Mucosa of descending colon (tissue), 3 donors: ENCODE measurements at regions not wholly inside any gene's neighbourhood (a gene's known extent, or its start where the extent isn't known, plus 50 kb on each side); places are given as distances from the start of the nearest gene placed in this dataset.
A peak's percentile ranks its signal among the peaks of the same experiment; 100 is the strongest.

ENCODE experiments used
- ATAC-seq: fragments of 200-7000 bp; cut with Tn5 transposase; one replicate; pipeline ENCODE4 v1.9.1; 2020; ENCODE audit warnings: mild to moderate bottlenecking, moderate library complexity
- DNase-seq, 3 donors: peaks; one replicate each; pipeline ENCODE4 v3.0.0-alpha.2; 2020
- H3K36me3 ChIP-seq: fragments of 200-600 bp; one replicate; pipeline ENCODE4 v1.8.0; 2021; ENCODE audit warnings: low read depth, mild to moderate bottlenecking
- H3K4me1 ChIP-seq: fragments of 200-600 bp; one replicate; pipeline ENCODE4 v1.8.0; 2021; ENCODE audit warnings: low read depth, mild to moderate bottlenecking
- H3K4me3 ChIP-seq: fragments of 200-600 bp; one replicate; pipeline ENCODE4 v1.8.0; 2021; ENCODE audit warnings: mild to moderate bottlenecking
- H3K9me3 ChIP-seq: fragments of 200-600 bp; one replicate; pipeline ENCODE4 v1.8.0; 2021; ENCODE audit warnings: mild to moderate bottlenecking
- intact Hi-C, 2 donors: fragments of 100-400 bp; cut with DNase I in 1 of 2; cut with micrococcal nuclease in 1 of 2; formaldehyde crosslinking; loops; one replicate each; pipeline versions ENCODE4 v1.11.0 to v1.11.1; 2022; cut with DNase I, micrococcal nuclease
- TF ChIP-seq, protein P1 (sequence below): fragments of 200-600 bp; IDR thresholded peaks from one replicate; pipeline ENCODE4 v1.8.0; 2022; ENCODE audit warnings: antibody characterized with exemption, mild to moderate bottlenecking
- donor health status: DM: no; HTN: no; CAD: no; lungs with moderate emphysema.
- donor health status: DM: no; HTN: no; CAD: no.
- donor health status: DM: no; HTN: yes; CAD: no.

DNA sequence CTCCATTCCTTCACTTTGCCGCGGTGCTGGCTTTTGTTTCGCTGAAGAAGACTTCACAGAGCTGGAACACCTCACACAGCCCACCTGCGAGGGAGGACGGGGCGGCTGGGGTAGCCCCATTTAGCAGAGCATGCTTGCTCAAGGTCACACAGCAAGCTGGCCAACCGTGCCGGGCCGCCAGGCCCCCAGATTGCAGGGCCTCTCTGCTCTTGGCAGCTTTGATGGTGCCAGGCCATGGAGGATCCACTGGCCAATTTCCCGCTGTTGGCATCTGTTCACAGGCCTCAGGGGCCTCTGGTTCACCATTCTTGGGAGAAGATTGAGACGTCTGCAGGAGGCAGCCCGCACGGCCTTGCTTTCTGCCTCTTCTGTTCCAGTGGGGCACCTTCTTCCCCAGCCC is 77.9 kb upstream of the LINGO1 start:
- no peak overlapping the region for H3K4me3 ChIP-seq
- no peaks in the 10 kb centered on the region for H3K9me3 ChIP-seq
- H3K4me1 ChIP-seq: no peaks in the 10 kb centered on the region
- DNase-seq: no peak
- TF ChIP-seq, protein P1, sequence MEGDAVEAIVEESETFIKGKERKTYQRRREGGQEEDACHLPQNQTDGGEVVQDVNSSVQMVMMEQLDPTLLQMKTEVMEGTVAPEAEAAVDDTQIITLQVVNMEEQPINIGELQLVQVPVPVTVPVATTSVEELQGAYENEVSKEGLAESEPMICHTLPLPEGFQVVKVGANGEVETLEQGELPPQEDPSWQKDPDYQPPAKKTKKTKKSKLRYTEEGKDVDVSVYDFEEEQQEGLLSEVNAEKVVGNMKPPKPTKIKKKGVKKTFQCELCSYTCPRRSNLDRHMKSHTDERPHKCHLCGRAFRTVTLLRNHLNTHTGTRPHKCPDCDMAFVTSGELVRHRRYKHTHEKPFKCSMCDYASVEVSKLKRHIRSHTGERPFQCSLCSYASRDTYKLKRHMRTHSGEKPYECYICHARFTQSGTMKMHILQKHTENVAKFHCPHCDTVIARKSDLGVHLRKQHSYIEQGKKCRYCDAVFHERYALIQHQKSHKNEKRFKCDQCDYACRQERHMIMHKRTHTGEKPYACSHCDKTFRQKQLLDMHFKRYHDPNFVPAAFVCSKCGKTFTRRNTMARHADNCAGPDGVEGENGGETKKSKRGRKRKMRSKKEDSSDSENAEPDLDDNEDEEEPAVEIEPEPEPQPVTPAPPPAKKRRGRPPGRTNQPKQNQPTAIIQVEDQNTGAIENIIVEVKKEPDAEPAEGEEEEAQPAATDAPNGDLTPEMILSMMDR: no peak
- no peak for ATAC-seq
- H3K36me3 ChIP-seq: no peaks in the 10 kb centered on the region
- intact Hi-C loops: no loop called here

DNA sequence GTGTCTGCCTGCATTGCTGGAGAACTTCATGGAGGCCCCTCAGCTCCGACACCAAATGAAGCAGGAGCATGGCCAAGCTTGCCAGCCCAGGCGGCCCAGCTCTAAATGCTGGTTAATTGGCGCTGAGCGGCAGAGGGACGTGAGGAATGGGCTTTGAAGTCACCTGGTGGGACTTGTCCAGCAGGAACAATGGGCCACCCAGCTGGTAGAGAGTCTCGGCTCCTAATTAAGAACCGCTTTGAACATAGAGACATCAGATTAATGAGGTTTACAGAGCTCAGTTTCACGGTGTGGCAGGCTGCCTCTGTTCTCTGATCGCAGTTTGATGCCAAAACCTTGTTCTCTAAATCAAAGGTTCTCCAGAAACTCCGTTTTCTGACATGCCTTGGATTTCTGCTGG is 77.5 kb upstream of the LINGO1 start:
- Histone ChIP-seq H3K36me3 (no peaks in the 10 kb centered on the region), H3K4me1 (no peaks in the 10 kb centered on the region), H3K9me3 (no peaks in the 10 kb centered on the region), H3K4me3 (no peak overlapping the region)
- intact Hi-C loops: no loop called here
- DNase-seq (no peak), ATAC-seq (no peak)
- TF ChIP-seq, protein P1: no peak

DNA sequence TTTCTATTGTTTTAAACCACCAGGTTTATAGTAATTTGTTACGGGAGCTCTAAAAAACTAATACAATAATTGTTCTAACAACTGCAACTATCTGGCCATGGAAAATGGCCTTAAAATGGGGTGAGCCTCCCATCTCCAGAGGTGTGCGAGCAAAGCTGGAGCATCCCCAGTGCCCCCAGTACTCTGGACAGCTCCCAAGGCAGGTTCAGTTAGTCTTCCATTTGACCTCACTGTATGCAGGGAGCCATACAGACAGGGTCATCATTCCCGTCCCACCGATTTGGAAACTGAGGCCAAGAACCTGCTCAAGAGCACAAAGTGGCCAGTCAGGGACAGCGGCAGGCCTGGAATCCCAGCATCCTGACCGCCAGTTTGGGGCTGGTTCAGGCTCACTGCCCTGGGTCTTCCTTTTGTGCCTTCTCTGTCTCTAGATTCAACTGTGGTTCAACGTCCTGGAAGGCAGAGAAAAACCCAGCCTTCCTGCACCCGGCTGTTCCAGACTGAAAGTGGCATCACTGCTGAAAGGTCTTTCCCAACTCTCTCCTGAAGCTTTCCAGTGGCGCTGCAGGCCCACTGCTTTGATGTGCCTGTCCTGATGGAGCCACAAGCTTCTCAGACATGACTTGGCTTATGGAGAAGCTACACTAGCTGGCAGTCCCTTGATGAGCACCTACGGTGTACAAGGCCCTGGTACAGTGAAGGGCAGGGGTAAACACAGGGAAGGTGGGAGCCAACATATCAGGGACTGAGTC is 76.6 kb upstream of the LINGO1 start:
- H3K9me3 ChIP-seq: no peaks in the 10 kb centered on the region
- H3K4me1 ChIP-seq: no peaks in the 10 kb centered on the region
- ATAC-seq (no peak), DNase-seq (no peak)
- H3K4me3 ChIP-seq: no peak overlapping the region
- TF ChIP-seq, protein P1: no peak
- intact Hi-C loops: no loop called here
- H3K36me3 ChIP-seq: no peaks in the 10 kb centered on the region

DNA sequence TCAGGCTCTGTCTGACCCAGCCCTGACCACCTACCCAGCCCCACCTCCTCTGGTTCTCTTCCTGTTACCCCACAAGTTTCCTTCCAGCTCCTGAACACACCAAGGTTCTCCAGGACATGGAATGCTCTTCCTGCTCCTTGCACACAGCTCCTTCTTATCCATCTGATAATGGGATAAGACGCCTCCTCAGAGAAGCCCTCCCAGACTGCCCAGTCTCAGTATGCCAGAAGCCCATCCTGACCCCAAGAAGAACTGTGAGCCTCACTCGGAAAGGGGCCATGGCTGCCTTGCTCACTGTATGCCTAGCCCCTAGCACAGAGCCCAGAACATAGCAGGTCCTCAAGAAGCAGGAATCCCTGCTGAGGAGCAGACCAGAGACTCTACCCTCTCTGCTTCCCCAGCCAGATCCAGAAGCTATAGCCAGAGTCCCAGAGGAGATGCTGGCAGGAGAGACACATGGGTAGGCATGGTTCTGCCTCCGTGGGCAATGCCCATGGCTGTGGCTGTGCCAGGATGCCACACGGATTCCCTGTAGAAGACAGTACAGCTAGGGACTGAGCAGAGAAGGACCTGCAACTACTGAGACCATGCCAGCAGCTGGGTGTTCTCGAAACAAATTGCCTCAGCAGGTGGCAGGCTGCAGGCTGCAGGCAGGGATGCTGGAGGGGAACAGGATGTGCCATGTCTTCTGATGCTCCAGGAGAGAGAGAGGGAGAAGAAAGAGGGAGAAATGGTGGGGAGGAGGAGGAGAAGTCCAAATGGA is 74.0 kb upstream of the LINGO1 start:
- H3K9me3 ChIP-seq: no peaks in the 10 kb centered on the region
- no peaks in the 10 kb centered on the region for H3K36me3 ChIP-seq
- ATAC-seq (no peak), DNase-seq (peak in 1 of 3 donors; percentile 17)
- intact Hi-C loops: no loop called here
- H3K4me3 ChIP-seq: no peak overlapping the region
- TF ChIP-seq, protein P1: no peak
- no peaks in the 10 kb centered on the region for H3K4me1 ChIP-seq

DNA sequence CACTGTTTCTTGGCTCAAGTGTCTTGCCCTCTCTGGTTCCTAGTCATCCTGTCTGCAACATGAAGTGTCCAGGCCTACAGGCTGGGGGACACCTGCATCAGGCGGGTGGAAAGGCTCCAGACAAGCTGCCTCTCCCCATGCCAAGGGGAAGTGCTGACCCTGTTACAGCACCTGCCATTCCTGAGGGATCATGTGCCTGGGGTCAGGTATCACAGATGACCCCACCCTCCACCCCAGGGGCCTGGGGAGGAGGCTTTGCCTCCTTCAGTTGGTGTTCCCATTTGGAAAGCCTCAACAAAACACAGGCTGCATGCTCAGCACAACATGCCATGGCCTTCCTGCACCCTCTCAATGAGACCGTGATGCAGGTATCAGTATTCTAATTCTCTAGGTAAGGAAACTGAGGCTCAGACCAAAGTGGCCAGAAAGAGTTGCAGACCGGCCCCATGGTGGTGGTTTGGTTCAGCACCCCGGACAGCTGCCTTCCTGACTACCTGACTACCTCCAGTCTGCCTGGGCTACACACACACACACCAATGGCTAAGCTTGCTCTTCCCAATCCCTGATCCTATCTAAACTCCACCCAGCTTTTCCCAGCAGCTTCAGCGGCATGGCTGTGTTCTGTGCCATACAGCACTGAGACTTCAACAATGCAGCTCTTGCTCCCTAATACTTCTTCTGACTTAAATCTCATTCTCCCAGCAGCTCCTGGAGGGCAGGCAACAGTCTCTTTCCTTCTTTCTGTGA is 69.7 kb upstream of the LINGO1 start:
- intact Hi-C loops: no loop called here
- Histone ChIP-seq H3K4me3 (no peak overlapping the region), H3K9me3 (no peaks in the 10 kb centered on the region), H3K4me1 (no peaks in the 10 kb centered on the region), H3K36me3 (no peaks in the 10 kb centered on the region)
- DNase-seq: peak; percentile 23 to 55 (median 46)
- ATAC-seq: peak; percentile 54
- TF ChIP-seq, protein P1: no peak
